ENCODE measurements at regions not wholly inside any gene's neighbourhood (a gene's known extent, or its start where the extent isn't known, plus 50 kb on each side); places are given as distances from the start of the nearest gene placed in this dataset.

- no peaks in the 10 kb centered on the region for H3K27me3 ChIP-seq (ENCODE audit: insufficient read depth, low read depth, severe bottlenecking)
- H3K36me3 ChIP-seq = no peaks in the 10 kb centered on the region
- no peak for DNase-seq
- no peak overlapping the region for H3K4me3 ChIP-seq (ENCODE audit: low read depth, low read length)
- TF ChIP-seq CTCF (IDR thresholded peaks at IDR 0.05; ENCODE audit: low read depth, low read length) = no peak
- no peak overlapping the region for H3K27ac ChIP-seq
- no peaks in the 10 kb centered on the region for H3K9me3 ChIP-seq (ENCODE audit: severe bottlenecking)
Measured at GRCh38 chr21:30104241-30104640, 62.4 kb downstream of the CLDN17 start.

- no peaks in the 10 kb centered on the region for H3K9me3 ChIP-seq (ENCODE audit: severe bottlenecking)
- no peaks in the 10 kb centered on the region for H3K36me3 ChIP-seq
- H3K27me3 ChIP-seq (ENCODE audit: insufficient read depth, low read depth, severe bottlenecking) = no peaks in the 10 kb centered on the region
- H3K27ac ChIP-seq = no peak overlapping the region
- no peak for DNase-seq
- no peak overlapping the region for H3K4me3 ChIP-seq (ENCODE audit: low read depth, low read length)
- no peak for TF ChIP-seq CTCF (IDR thresholded peaks at IDR 0.05; ENCODE audit: low read depth, low read length)
Measured at GRCh38 chr21:30102871-30103270, 63.7 kb downstream of the CLDN17 start.

- no peaks in the 10 kb centered on the region for H3K36me3 ChIP-seq
- no peaks in the 10 kb centered on the region for H3K9me3 ChIP-seq (ENCODE audit: severe bottlenecking)
- no peak overlapping the region for H3K4me3 ChIP-seq (ENCODE audit: low read depth, low read length)
- no peaks in the 10 kb centered on the region for H3K27me3 ChIP-seq (ENCODE audit: insufficient read depth, low read depth, severe bottlenecking)
- no peak for DNase-seq
- H3K27ac ChIP-seq = no peak overlapping the region
- no peak for TF ChIP-seq CTCF (IDR thresholded peaks at IDR 0.05; ENCODE audit: low read depth, low read length)
Measured at GRCh38 chr21:30101967-30102366, 64.6 kb downstream of the CLDN17 start.

GRCh38 chr21:30097791-30098190 is 68.8 kb downstream of the CLDN17 start:
- Histone ChIP-seq H3K36me3 (no peaks in the 10 kb centered on the region), H3K9me3 (ENCODE audit: severe bottlenecking) (no peaks in the 10 kb centered on the region), H3K4me3 (ENCODE audit: low read depth, low read length) (no peak overlapping the region), H3K27me3 (ENCODE audit: insufficient read depth, low read depth, severe bottlenecking) (no peaks in the 10 kb centered on the region), H3K27ac (no peak overlapping the region)
- no peak for TF ChIP-seq CTCF (IDR thresholded peaks at IDR 0.05; ENCODE audit: low read depth, low read length)
- no peak for DNase-seq

- no peak for DNase-seq
- no peaks in the 10 kb centered on the region for H3K36me3 ChIP-seq
- H3K9me3 ChIP-seq (ENCODE audit: severe bottlenecking) = no peaks in the 10 kb centered on the region
- no peak overlapping the region for H3K4me3 ChIP-seq (ENCODE audit: low read depth, low read length)
- no peaks in the 10 kb centered on the region for H3K27me3 ChIP-seq (ENCODE audit: insufficient read depth, low read depth, severe bottlenecking)
- H3K27ac ChIP-seq = no peak overlapping the region
- no peak for TF ChIP-seq CTCF (IDR thresholded peaks at IDR 0.05; ENCODE audit: low read depth, low read length)
Measured at GRCh38 chr21:30083225-30083945, 83.2 kb downstream of the CLDN17 start.

- H3K27ac ChIP-seq = no peak overlapping the region
- H3K4me3 ChIP-seq (ENCODE audit: low read depth, low read length) = no peak overlapping the region
- DNase-seq = no peak
- peaks cover 3% of the 10 kb centered on the region for H3K9me3 ChIP-seq (ENCODE audit: severe bottlenecking)
- no peaks in the 10 kb centered on the region for H3K36me3 ChIP-seq
- H3K27me3 ChIP-seq (ENCODE audit: insufficient read depth, low read depth, severe bottlenecking) = no peaks in the 10 kb centered on the region
- TF ChIP-seq CTCF (IDR thresholded peaks at IDR 0.05; ENCODE audit: low read depth, low read length) = no peak
Measured at GRCh38 chr21:30081506-30081905, 85.1 kb downstream of the CLDN17 start.
